Psoas muscle (tissue), 7 donors: ENCODE measurements at regions not wholly inside any gene's neighbourhood (a gene's known extent, or its start where the extent isn't known, plus 50 kb on each side); places are given as distances from the start of the nearest gene placed in this dataset.

Source experiments
- ATAC-seq, 4 donors: fragments of 200-7000 bp; cut with Tn5 transposase; one replicate each; pipeline ENCODE4 v1.9.1; 2020; ENCODE audit warnings: moderate library complexity in 3 of 4, mild to moderate bottlenecking in 2 of 4
- DNase-seq, 2 donors: peaks; one replicate each; pipeline ENCODE4 v3.0.0-alpha.2; 2020
- H3K27ac ChIP-seq: fragments of 200-600 bp; one replicate; pipeline ENCODE4 v1.8.0; 2022
- H3K27me3 ChIP-seq, 3 donors: fragments of 200-600 bp in 1 of 3; one replicate each; pipeline versions ENCODE4 v1.6.1 to v1.8.0; 2013 to 2022; ENCODE audit warnings: low read length in 2 of 3, mild to moderate bottlenecking in 2 of 3, moderate library complexity in 1 of 3; ENCODE audit not compliant: insufficient read depth in 3 of 3
- H3K36me3 ChIP-seq, 2 donors: fragments of 200-600 bp in 1 of 2; one replicate each; pipeline versions ENCODE4 v1.6.1 to v1.8.0; 2013 to 2022; ENCODE audit warnings: low read depth in 1 of 2, mild to moderate bottlenecking in 1 of 2, moderate library complexity in 1 of 2; ENCODE audit not compliant: insufficient read depth in 1 of 2
- H3K4me1 ChIP-seq: fragments of 200-600 bp; one replicate; pipeline ENCODE4 v1.8.0; 2022
- H3K4me3 ChIP-seq: fragments of 200-600 bp; one replicate; pipeline ENCODE4 v1.8.0; 2022; ENCODE audit warnings: mild to moderate bottlenecking
- H3K9me3 ChIP-seq: fragments of 200-600 bp; one replicate; pipeline ENCODE4 v1.8.0; 2022
- WGBS, 3 donors: extraction: QIAGEN DNeasy Blood & Tissue Kit; methylation state at CpG; one replicate each; pipeline versions ENCODE4 v1.1.6 to v1.1.7; 2013; 5-methylcytosine and 5-hydroxymethylcytosine counted together
- intact Hi-C, 2 donors: fragments of 100-400 bp; cut with DNase I; formaldehyde crosslinking; loops; one replicate each; pipeline versions ENCODE4 v1.11.0 to v1.14.2; 2022
- TF ChIP-seq, protein P1 (sequence below): fragments of 200-600 bp; IDR thresholded peaks from one replicate; pipeline ENCODE4 v1.8.0; 2022; ENCODE audit warnings: antibody characterized with exemption
- donor health status: healthy with polysubstance abuse.
- donor health status: DM: no; HTN: no; CAD: no; lungs with moderate emphysema.
- donor health status: Bipolar disorder and iron deficiency.
- donor health status: healthy.
- donor health status: DM: yes; HTN: yes; CAD: no.
- donor health status: DM: no; HTN: no; CAD: no.
- donor health status: DM: yes; HTN: yes; CAD: no.

DNA sequence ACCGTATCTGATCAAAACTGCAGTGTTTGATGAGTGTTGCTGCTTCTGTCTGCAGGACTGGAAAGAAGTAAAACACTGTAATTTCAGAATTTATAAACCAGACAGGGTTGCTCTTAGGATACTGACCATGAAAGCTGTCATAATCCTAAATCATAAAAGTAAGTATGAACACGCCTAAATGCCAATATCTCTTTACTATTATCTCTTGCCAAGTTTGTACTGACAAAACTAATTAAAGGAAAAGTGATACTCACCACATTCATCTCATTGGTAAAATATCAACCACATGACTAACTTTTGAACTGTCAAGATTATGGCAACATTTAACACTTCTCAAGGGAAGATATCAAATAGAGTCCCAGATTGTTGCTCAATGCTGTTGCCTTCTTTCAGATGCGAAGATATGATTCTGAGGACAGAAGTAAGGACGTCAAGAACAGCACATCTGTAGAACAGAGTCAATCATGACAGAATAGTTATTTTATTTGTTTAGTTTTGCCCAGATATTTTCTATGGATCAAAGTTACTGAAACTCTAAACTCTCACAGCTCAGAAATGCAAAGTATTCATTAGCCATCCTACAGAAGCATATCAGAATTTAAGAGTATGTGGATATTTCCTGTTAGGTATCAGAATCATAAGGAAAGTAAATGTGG, 61.4 kb upstream of the COL8A1 start:
- H3K27ac ChIP-seq = no peak overlapping the region
- intact Hi-C loops = no loop called here
- no peaks in the 10 kb centered on the region for H3K36me3 ChIP-seq
- H3K4me1 ChIP-seq = no peaks in the 10 kb centered on the region
- 69 to 73% (median 71%) methylated on average over 4 of the region's 4 CpGs for WGBS, 3 donors
- TF ChIP-seq, protein P1, sequence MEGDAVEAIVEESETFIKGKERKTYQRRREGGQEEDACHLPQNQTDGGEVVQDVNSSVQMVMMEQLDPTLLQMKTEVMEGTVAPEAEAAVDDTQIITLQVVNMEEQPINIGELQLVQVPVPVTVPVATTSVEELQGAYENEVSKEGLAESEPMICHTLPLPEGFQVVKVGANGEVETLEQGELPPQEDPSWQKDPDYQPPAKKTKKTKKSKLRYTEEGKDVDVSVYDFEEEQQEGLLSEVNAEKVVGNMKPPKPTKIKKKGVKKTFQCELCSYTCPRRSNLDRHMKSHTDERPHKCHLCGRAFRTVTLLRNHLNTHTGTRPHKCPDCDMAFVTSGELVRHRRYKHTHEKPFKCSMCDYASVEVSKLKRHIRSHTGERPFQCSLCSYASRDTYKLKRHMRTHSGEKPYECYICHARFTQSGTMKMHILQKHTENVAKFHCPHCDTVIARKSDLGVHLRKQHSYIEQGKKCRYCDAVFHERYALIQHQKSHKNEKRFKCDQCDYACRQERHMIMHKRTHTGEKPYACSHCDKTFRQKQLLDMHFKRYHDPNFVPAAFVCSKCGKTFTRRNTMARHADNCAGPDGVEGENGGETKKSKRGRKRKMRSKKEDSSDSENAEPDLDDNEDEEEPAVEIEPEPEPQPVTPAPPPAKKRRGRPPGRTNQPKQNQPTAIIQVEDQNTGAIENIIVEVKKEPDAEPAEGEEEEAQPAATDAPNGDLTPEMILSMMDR = no peak
- ATAC-seq = no peak
- DNase-seq = no peak
- no peaks in the 10 kb centered on the region for H3K27me3 ChIP-seq
- H3K4me3 ChIP-seq = no peak overlapping the region
- H3K9me3 ChIP-seq = peaks cover 6% of the 10 kb centered on the region

DNA sequence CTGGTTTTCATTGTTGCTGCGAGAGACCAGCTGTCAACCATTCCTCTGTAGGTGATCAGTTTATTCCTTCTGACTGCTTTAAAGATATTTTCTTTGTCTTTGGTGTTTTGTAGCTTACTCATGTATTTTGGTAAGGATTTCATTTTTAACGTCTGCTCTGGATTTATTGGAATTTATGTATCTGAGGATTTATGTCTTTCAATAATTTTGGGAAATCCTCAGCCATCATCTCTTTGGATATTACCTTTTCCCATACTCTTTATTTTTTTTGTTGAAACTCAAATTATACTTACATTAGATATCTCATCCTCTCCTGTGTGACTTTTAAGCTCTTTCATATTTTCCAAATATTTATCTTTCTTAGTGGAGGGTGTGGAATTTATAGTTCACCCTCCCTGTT, 62.7 kb upstream of the COL8A1 start:
- no peaks in the 10 kb centered on the region for H3K36me3 ChIP-seq
- peaks cover 6% of the 10 kb centered on the region for H3K9me3 ChIP-seq
- no peak overlapping the region for H3K27ac ChIP-seq
- intact Hi-C loops = no loop called here
- no peak for DNase-seq
- ATAC-seq = no peak
- no peak overlapping the region for H3K4me3 ChIP-seq
- H3K27me3 ChIP-seq = no peaks in the 10 kb centered on the region
- TF ChIP-seq, protein P1 = no peak
- 81 to 86% (median 81%) methylated on average over 2 of the region's 2 CpGs for WGBS, 3 donors
- no peaks in the 10 kb centered on the region for H3K4me1 ChIP-seq

DNA sequence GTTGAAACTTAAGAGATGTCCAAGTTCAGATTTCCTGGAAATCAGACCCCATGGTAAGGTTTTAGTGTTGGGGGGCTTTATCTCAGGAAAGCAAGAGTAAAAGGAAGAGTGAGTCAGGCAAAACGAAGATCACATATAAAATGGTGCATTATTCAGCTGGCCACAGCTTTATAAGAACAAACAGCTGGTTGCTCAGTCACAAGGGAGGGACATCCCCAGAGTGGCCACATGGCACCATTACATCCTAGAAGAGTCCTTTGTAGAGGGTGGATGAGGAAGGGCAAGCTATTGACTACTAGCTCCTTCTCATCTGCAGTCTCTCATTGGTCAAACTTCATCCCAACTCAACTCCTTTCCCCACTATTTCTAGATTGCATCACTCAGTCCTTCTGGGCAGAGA, 68.3 kb upstream of the COL8A1 start:
- TF ChIP-seq, protein P1 = no peak
- Histone ChIP-seq H3K4me1 (no peaks in the 10 kb centered on the region), H3K36me3 (no peaks in the 10 kb centered on the region), H3K4me3 (no peak overlapping the region), H3K9me3 (no peaks in the 10 kb centered on the region), H3K27ac (no peak overlapping the region), H3K27me3 (no peaks in the 10 kb centered on the region)
- ATAC-seq (no peak), DNase-seq (no peak)
- intact Hi-C loops = no loop called here
- 23 to 60% (median 25%) methylated on average over 1 of the region's 1 CpG for WGBS, 3 donors

DNA sequence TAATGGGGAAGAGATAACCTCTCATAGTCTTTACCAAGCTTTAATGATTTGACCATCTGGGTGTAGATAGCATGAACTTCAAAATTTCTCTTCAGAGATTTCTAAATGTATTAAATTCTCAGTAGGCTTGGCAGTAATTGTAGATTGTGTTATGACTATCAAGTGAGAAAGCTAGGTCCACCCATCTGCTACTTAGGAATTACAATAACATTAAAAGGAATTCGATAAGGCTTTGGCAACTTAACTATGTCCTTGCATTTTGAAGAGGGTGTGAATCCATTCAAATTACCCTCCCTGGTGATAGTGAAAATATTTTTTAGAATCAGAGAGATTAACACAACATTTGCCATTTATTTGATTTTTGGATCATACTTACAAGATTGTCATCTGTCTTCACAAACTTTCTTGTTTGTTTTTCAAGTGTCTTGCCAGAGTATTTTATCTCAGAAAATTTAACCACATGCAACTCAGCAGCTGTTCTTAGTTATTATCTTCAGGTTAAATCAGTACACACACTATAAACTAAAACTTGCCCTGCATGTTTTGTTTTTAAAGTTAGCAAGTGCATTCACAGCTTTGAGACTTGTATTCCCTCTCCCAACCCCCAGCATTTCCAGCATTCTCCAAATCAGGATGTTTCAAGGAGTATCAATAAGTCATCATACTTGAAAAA, 69.6 kb upstream of the COL8A1 start:
- no peaks in the 10 kb centered on the region for H3K4me1 ChIP-seq
- H3K36me3 ChIP-seq = no peaks in the 10 kb centered on the region
- WGBS, 3 donors = 45 to 84% (median 77%) methylated on average over 1 of the region's 1 CpG
- H3K4me3 ChIP-seq = no peak overlapping the region
- TF ChIP-seq, protein P1 = no peak
- no peaks in the 10 kb centered on the region for H3K9me3 ChIP-seq
- H3K27me3 ChIP-seq = no peaks in the 10 kb centered on the region
- no peak overlapping the region for H3K27ac ChIP-seq
- intact Hi-C loops = no loop called here
- ATAC-seq (no peak), DNase-seq (no peak)

DNA sequence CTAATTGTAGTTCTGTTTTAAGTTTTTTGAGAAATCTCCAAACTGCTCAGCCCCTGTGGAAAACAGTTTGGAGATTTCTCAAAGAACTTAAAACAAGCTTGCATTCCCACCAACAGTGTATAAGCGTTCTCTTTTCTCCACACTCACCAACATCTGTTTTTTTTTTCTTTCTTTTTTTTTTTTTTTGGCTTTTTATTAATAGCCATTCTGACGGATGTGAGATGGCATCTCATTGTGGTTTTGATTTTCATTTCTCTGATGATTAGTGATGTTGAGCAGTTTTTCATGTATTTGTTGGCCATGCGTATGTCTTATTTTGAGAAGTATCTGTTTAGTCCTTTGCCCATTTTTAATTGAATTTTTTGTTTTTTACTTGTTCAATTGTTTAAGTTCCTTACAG, 73.1 kb upstream of the COL8A1 start:
- ATAC-seq = no peak
- intact Hi-C loops = no loop called here

More for the DNA sequence above, 73.1 kb upstream of the COL8A1 start:
- no peaks in the 10 kb centered on the region for H3K36me3 ChIP-seq
- no peaks in the 10 kb centered on the region for H3K4me1 ChIP-seq
- TF ChIP-seq, protein P1 = no peak
- DNase-seq = no peak
- H3K27ac ChIP-seq = no peak overlapping the region
- no peaks in the 10 kb centered on the region for H3K27me3 ChIP-seq
- no peaks in the 10 kb centered on the region for H3K9me3 ChIP-seq
- no peak overlapping the region for H3K4me3 ChIP-seq
- 69 to 80% (median 75%) methylated on average over 3 of the region's 3 CpGs for WGBS, 3 donors
